GM19023 (cell line): ENCODE measurements at regions not wholly inside any gene's neighbourhood (a gene's known extent, or its start where the extent isn't known, plus 50 kb on each side); places are given as distances from the start of the nearest gene placed in this dataset.

ENCODE experiments used
- ATAC-seq: cut with Tn5 transposase; IDR thresholded peaks from one replicate; pipeline ENCODE4 v1.9.1; 2021; ENCODE audit warnings: mild to moderate bottlenecking, moderate library complexity; ENCODE audit not compliant: unreplicated experiment

GRCh38 chr1:229883504-229884200 is 183.4 kb upstream of the GALNT2 start:
- no peak for ATAC-seq

GRCh38 chr1:229884765-229885164 is 182.3 kb upstream of the GALNT2 start:
- ATAC-seq = no peak

- no peak for ATAC-seq
Measured at GRCh38 chr1:229885568-229886495, 181.2 kb upstream of the GALNT2 start.

- no peak for ATAC-seq
Measured at GRCh38 chr1:229886636-229887035, 180.4 kb upstream of the GALNT2 start.

- no peak for ATAC-seq
Measured at GRCh38 chr1:229887043-229887822, 179.8 kb upstream of the GALNT2 start.

- ATAC-seq = no peak
Measured at GRCh38 chr1:229888157-229888556, 178.9 kb upstream of the GALNT2 start.

- ATAC-seq = no peak
Measured at GRCh38 chr1:229888561-229889001, 178.5 kb upstream of the GALNT2 start.

- ATAC-seq = no peak
Measured at GRCh38 chr1:229889031-229889517, 178.0 kb upstream of the GALNT2 start.

GRCh38 chr1:229891227-229891626 is 175.8 kb upstream of the GALNT2 start:
- no peak for ATAC-seq

GRCh38 chr1:229892515-229893117 is 174.4 kb upstream of the GALNT2 start:
- no peak for ATAC-seq

- ATAC-seq = no peak
Measured at GRCh38 chr1:229893762-229894444, 173.1 kb upstream of the GALNT2 start.

GRCh38 chr1:229894532-229894931 is 172.5 kb upstream of the GALNT2 start:
- ATAC-seq = no peak

- ATAC-seq = no peak
Measured at GRCh38 chr1:229895605-229896004, 171.4 kb upstream of the GALNT2 start.

- no peak for ATAC-seq
Measured at GRCh38 chr1:229896306-229896705, 170.7 kb upstream of the GALNT2 start.

GRCh38 chr1:229896861-229897260 is 170.2 kb upstream of the GALNT2 start:
- ATAC-seq = no peak

- ATAC-seq = no peak
Measured at GRCh38 chr1:229897501-229897900, 169.5 kb upstream of the GALNT2 start.

GRCh38 chr1:229900220-229900619 is 166.8 kb upstream of the GALNT2 start:
- ATAC-seq = no peak

- ATAC-seq = no peak
Measured at GRCh38 chr1:229905031-229905545, 161.9 kb upstream of the GALNT2 start.

GRCh38 chr1:229905652-229906051 is 161.4 kb upstream of the GALNT2 start:
- no peak for ATAC-seq
